ENCODE measurements at regions not wholly inside any gene's neighbourhood (a gene's known extent, or its start where the extent isn't known, plus 50 kb on each side); places are given as distances from the start of the nearest gene placed in this dataset.

DNA sequence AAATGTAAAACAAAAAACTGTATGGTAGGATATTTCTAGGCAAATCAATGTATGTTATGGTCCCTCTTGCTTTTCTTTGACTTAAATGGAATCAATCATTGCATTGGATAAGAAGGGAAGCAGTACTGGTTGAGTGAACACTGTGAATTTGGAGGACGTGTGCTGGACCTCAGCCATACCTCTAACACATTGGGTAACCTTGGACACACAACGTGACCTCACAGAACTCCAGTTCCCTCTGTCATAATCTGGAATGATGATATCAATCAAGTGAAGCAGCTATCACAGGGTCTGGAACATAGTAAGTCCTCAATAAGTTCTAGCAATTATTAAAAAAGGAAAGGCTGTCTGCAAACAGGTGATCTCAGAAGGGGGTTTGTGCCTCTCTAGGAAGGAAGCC lies 474.9 kb upstream of the TCF4 start (continued):
- no peak for TF ChIP-seq SIN3A (conservative IDR thresholded peaks at IDR 0.05 in 1 of 2, IDR thresholded peaks at IDR 0.05 in 1 of 2; ENCODE audit: low read depth in 1 of 2, low read length in 2 of 2)
- no peak for TF ChIP-seq TAF7 (optimal IDR thresholded peaks at IDR 0.05; ENCODE audit: borderline replicate concordance, low read depth, low read length)
- no peak for TF ChIP-seq CBX8 (IDR thresholded peaks at IDR 0.05; ENCODE audit: borderline replicate concordance, low read depth, low read length)
- TF ChIP-seq SP4 (IDR thresholded peaks at IDR 0.05; ENCODE audit: low read length): no peak
- no peak for TF ChIP-seq NRF1 (IDR thresholded peaks at IDR 0.05; ENCODE audit: low read depth, low read length)
- no peak for TF ChIP-seq SIRT6 (IDR thresholded peaks at IDR 0.05; ENCODE audit: low read length)
- no peak for TF ChIP-seq BACH1 (IDR thresholded peaks at IDR 0.05; ENCODE audit: low read length)

Data from H1 (cell line).